PC-9 (cell line): ENCODE measurements at regions not wholly inside any gene's neighbourhood (a gene's known extent, or its start where the extent isn't known, plus 50 kb on each side); places are given as distances from the start of the nearest gene placed in this dataset.

Experiments used
- BruUV-seq: library from RNA; stranded (reverse); fragments of 400-500 nt; replicated peaks from 2 replicates; lab custom pipeline; 2021; lab: Mats Ljungman, UMichigan
- CTCF ChIA-PET: fragments of 300-600 bp; sonication (Branson Sonifier 250); formaldehyde crosslinking; loops from one replicate; lab custom pipeline; 2022; ENCODE audit warnings: antibody characterized with exemption; lab: Charles Lee
- POLR2A ChIA-PET: fragments of 300-600 bp; sonication (Branson Sonifier 250); formaldehyde crosslinking; loops from one replicate; lab custom pipeline; 2022; ENCODE audit warnings: antibody characterized with exemption; ENCODE audit not compliant: unreplicated experiment; lab: Charles Lee
- DNase-seq, 2 experiments: peaks; one replicate each; pipeline versions ENCODE4 v3.0.0 to v3.0.0-alpha.2; 2015 to 2022; ENCODE audit warnings: mixed read lengths in 1 of 2
- H2AFZ ChIP-seq: fragments of 200-600 bp; sonication (generic); 2 replicates; pipeline ENCODE4 v1.8.1; 2017; ENCODE audit warnings: antibody characterized with exemption
- H3F3A ChIP-seq: fragments of 200-600 bp; sonication (generic); 2 replicates; pipeline ENCODE4 v1.8.1; 2017; ENCODE audit warnings: antibody characterized with exemption, mild to moderate bottlenecking, low read depth; ENCODE audit not compliant: insufficient read depth
- H3K27ac ChIP-seq: fragments of 200-600 bp; sonication (generic); 2 replicates; pipeline ENCODE4 v1.6.1; 2016; ENCODE audit warnings: mixed run types
- H3K27me3 ChIP-seq: fragments of 200-600 bp; sonication (generic); 2 replicates; pipeline ENCODE4 v1.6.1; 2016; ENCODE audit warnings: low read depth, mixed run types; ENCODE audit not compliant: insufficient read depth
- H3K36me3 ChIP-seq: fragments of 200-600 bp; sonication (generic); 2 replicates; pipeline ENCODE4 v1.6.1; 2016; ENCODE audit warnings: low read depth, mixed run types
- H3K4me1 ChIP-seq: fragments of 200-600 bp; sonication (generic); replicated peaks from 2 replicates; pipeline ENCODE4 v1.6.1; 2016; ENCODE audit warnings: mixed run types; ENCODE audit not compliant: insufficient read depth
- H3K4me2 ChIP-seq: fragments of 200-600 bp; sonication (generic); 2 replicates; pipeline ENCODE4 v1.6.1; 2017; ENCODE audit warnings: mixed run types
- H3K4me3 ChIP-seq: fragments of 200-600 bp; sonication (generic); 2 replicates; pipeline ENCODE4 v1.6.1; 2016; ENCODE audit warnings: mixed run types
- H3K79me2 ChIP-seq: fragments of 200-600 bp; sonication (generic); 2 replicates; pipeline ENCODE4 v1.6.1; 2017; ENCODE audit warnings: low read depth, mixed run types
- H3K9me2 ChIP-seq: fragments of 200-600 bp; sonication (generic); 2 replicates; pipeline ENCODE4 v1.8.1; 2017; ENCODE audit warnings: mild to moderate bottlenecking; ENCODE audit not compliant: insufficient read depth
- H3K9me3 ChIP-seq: fragments of 200-600 bp; sonication (generic); 2 replicates; pipeline ENCODE4 v1.8.1; 2016; ENCODE audit warnings: low read depth; ENCODE audit not compliant: insufficient read depth
- H4K20me1 ChIP-seq: fragments of 200-600 bp; sonication (generic); 2 replicates; pipeline ENCODE4 v1.8.1; 2017; ENCODE audit not compliant: insufficient read depth
- EZH2 ChIP-seq: fragments of 200-600 bp; sonication (generic); IDR thresholded peaks from 2 replicates; pipeline ENCODE4 v1.8.0; 2017; ENCODE audit warnings: antibody characterized with exemption, low read depth
- intact Hi-C: fragments of 100-400 bp; cut with micrococcal nuclease; formaldehyde crosslinking; loops from one replicate; pipeline ENCODE4 v1.10.0; 2022; ENCODE audit not compliant: unreplicated experiment
- TF ChIP-seq, protein P1 (sequence below): fragments of 200-600 bp; sonication (generic); conservative IDR thresholded peaks from 2 replicates; pipeline ENCODE4 v1.6.1; 2017; ENCODE audit warnings: mixed run types, antibody characterized with exemption, mild to moderate bottlenecking, moderate library complexity

DNA sequence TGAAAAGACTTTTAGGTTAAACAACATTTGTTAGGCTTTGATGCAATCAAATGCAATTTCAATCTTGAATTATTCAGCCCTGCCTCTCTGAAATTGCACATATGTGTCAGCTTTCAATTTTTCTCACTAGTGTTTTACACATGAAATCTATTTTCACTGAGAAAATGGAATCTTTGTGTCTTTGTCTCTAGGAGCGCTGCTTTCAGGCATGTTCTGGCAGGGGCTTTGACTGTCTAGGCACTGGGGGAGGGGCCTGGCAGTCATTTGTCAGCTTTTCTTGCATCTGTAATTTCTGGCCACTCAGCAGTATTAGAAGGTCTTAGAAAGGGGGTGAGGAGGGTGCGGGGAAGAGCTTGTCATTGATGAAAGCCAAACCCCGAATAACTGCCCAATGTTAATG lies 264.4 kb downstream of the PTPRC start:
- Histone ChIP-seq H3K9me2 (no peaks in the 10 kb centered on the region; the same call in 1 of the 2 replicates), H4K20me1 (no peaks in the 10 kb centered on the region), H3K79me2 (no peaks in the 10 kb centered on the region), H2AFZ (no peak overlapping the region), H3K27me3 (no peaks in the 10 kb centered on the region), H3K4me1 (no peaks in the 10 kb centered on the region), H3K4me2 (no peak overlapping the region), H3K4me3 (no peak overlapping the region), H3K36me3 (no peaks in the 10 kb centered on the region), H3K9me3 (no peaks in the 10 kb centered on the region; the same call in 1 of the 2 replicates), H3K27ac (no peak overlapping the region), H3F3A (no peaks in the 10 kb centered on the region)
- POLR2A ChIA-PET: no interaction called here
- BruUV-seq: no TSS peak
- DNase-seq: no peak
- no peak for TF ChIP-seq EZH2
- TF ChIP-seq, protein P1, sequence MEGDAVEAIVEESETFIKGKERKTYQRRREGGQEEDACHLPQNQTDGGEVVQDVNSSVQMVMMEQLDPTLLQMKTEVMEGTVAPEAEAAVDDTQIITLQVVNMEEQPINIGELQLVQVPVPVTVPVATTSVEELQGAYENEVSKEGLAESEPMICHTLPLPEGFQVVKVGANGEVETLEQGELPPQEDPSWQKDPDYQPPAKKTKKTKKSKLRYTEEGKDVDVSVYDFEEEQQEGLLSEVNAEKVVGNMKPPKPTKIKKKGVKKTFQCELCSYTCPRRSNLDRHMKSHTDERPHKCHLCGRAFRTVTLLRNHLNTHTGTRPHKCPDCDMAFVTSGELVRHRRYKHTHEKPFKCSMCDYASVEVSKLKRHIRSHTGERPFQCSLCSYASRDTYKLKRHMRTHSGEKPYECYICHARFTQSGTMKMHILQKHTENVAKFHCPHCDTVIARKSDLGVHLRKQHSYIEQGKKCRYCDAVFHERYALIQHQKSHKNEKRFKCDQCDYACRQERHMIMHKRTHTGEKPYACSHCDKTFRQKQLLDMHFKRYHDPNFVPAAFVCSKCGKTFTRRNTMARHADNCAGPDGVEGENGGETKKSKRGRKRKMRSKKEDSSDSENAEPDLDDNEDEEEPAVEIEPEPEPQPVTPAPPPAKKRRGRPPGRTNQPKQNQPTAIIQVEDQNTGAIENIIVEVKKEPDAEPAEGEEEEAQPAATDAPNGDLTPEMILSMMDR: no peak
- intact Hi-C loops: no loop called here
- CTCF ChIA-PET: no interaction called here

DNA sequence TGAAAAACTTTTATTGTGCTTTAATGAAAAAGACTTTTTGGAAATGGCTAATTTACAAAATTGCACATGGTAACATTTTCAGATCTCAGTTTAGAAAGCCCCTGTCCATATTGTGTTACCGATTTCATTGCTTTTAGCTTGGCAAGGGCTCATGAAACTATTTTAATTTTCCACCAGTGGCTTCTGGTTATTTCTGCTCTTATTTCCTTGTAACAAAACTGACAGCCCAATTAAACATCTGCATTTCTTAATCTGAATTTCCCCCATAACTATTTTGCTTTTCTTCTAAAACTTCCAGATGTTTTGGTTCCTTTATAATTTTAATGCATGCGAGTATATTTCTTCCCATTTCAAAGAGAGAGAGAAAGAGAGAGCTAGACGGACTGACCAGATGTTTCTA lies 264.8 kb downstream of the PTPRC start:
- no peak overlapping the region for H3K4me2 ChIP-seq
- BruUV-seq: no TSS peak
- intact Hi-C loops: no loop called here
- no peaks in the 10 kb centered on the region for H3F3A ChIP-seq
- POLR2A ChIA-PET: no interaction called here
- DNase-seq: no peak
- H3K9me2 ChIP-seq: no peaks in the 10 kb centered on the region; the same call in 1 of the 2 replicates
- no peaks in the 10 kb centered on the region for H3K27me3 ChIP-seq
- H2AFZ ChIP-seq: no peak overlapping the region
- no peaks in the 10 kb centered on the region for H3K4me1 ChIP-seq
- H3K4me3 ChIP-seq: no peak overlapping the region
- CTCF ChIA-PET: no interaction called here
- no peak overlapping the region for H3K27ac ChIP-seq
- H3K36me3 ChIP-seq: no peaks in the 10 kb centered on the region
- no peaks in the 10 kb centered on the region for H4K20me1 ChIP-seq
- no peaks in the 10 kb centered on the region; the same call in 1 of the 2 replicates for H3K9me3 ChIP-seq
- H3K79me2 ChIP-seq: no peaks in the 10 kb centered on the region
- TF ChIP-seq EZH2: no peak
- TF ChIP-seq, protein P1: no peak

DNA sequence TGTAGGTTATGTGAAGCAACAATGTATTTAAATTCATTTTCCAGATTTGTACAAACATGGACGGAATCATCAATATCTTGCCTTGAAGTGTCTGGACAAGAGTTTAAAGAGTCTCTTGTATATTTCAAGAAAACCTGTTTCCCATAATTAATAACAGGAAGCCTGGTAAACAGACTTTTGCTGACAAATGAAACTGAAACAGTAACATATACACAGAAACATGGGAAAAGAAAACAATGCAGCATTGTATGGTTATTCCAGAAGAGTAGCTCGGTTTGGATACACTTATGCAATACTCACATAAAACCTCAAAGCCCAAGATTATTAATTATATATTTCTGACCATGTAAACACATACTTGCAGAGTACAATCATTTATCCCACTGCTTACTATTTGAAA lies 265.5 kb downstream of the PTPRC start:
- BruUV-seq: no TSS peak
- no peaks in the 10 kb centered on the region for H3K36me3 ChIP-seq
- ChIA-PET CTCF (no interaction called here), POLR2A (no interaction called here)
- H3K4me1 ChIP-seq: no peaks in the 10 kb centered on the region
- H3K27ac ChIP-seq: no peak overlapping the region
- TF ChIP-seq, protein P1: no peak
- no peak for TF ChIP-seq EZH2
- H3F3A ChIP-seq: no peaks in the 10 kb centered on the region
- H2AFZ ChIP-seq: no peak overlapping the region
- no peak overlapping the region for H3K4me3 ChIP-seq
- H3K79me2 ChIP-seq: no peaks in the 10 kb centered on the region
- no peaks in the 10 kb centered on the region for H3K9me2 ChIP-seq
- no peak overlapping the region for H3K4me2 ChIP-seq
- intact Hi-C loops: no loop called here
- no peaks in the 10 kb centered on the region; the same call in 1 of the 2 replicates for H3K9me3 ChIP-seq
- H3K27me3 ChIP-seq: no peaks in the 10 kb centered on the region
- no peak for DNase-seq
- H4K20me1 ChIP-seq: no peaks in the 10 kb centered on the region
